HG03135 (cell line): ENCODE measurements at regions not wholly inside any gene's neighbourhood (a gene's known extent, or its start where the extent isn't known, plus 50 kb on each side); places are given as distances from the start of the nearest gene placed in this dataset.

Source experiments
- ATAC-seq: cut with Tn5 transposase; IDR thresholded peaks from one replicate; pipeline ENCODE4 v1.9.1; 2021; ENCODE audit warnings: mild to moderate bottlenecking, moderate library complexity; ENCODE audit not compliant: unreplicated experiment

GRCh38 chr5:2181149-2181548 is 298.4 kb upstream of the IRX4 start:
- no peak for ATAC-seq

- no peak for ATAC-seq
Measured at GRCh38 chr5:2180456-2180855, 297.7 kb upstream of the IRX4 start.

- no peak for ATAC-seq
Measured at GRCh38 chr5:2179861-2180260, 297.1 kb upstream of the IRX4 start.

- ATAC-seq: no peak
Measured at GRCh38 chr5:2178528-2178927, 295.8 kb upstream of the IRX4 start.

- no peak for ATAC-seq
Measured at GRCh38 chr5:2178071-2178477, 295.3 kb upstream of the IRX4 start.

GRCh38 chr5:2177244-2177643 is 294.5 kb upstream of the IRX4 start:
- no peak for ATAC-seq

GRCh38 chr5:2176581-2176980 is 293.9 kb upstream of the IRX4 start:
- no peak for ATAC-seq

GRCh38 chr5:2175842-2176404 is 293.2 kb upstream of the IRX4 start:
- ATAC-seq: no peak

- ATAC-seq: no peak
Measured at GRCh38 chr5:2175041-2175440, 292.3 kb upstream of the IRX4 start.

- ATAC-seq: no peak
Measured at GRCh38 chr5:2174538-2174937, 291.8 kb upstream of the IRX4 start.

GRCh38 chr5:2173151-2173834 is 290.6 kb upstream of the IRX4 start:
- no peak for ATAC-seq

GRCh38 chr5:2172471-2172870 is 289.7 kb upstream of the IRX4 start:
- ATAC-seq: no peak

- no peak for ATAC-seq
Measured at GRCh38 chr5:2170761-2171160, 288.0 kb upstream of the IRX4 start.

GRCh38 chr5:2169850-2170760 is 287.4 kb upstream of the IRX4 start:
- no peak for ATAC-seq

GRCh38 chr5:2169430-2169808 is 286.7 kb upstream of the IRX4 start:
- no peak for ATAC-seq

- no peak for ATAC-seq
Measured at GRCh38 chr5:2168601-2169429, 286.1 kb upstream of the IRX4 start.

GRCh38 chr5:2167671-2168070 is 284.9 kb upstream of the IRX4 start:
- no peak for ATAC-seq

GRCh38 chr5:2166979-2167377 is 284.3 kb upstream of the IRX4 start:
- ATAC-seq: no peak

GRCh38 chr5:2166306-2166978 is 283.7 kb upstream of the IRX4 start:
- ATAC-seq: no peak

GRCh38 chr5:2165615-2166305 is 283.0 kb upstream of the IRX4 start:
- no peak for ATAC-seq
